ENCODE measurements at regions not wholly inside any gene's neighbourhood (a gene's known extent, or its start where the extent isn't known, plus 50 kb on each side); places are given as distances from the start of the nearest gene placed in this dataset.

GRCh38 chr6:145116591-145117178, 618.6 kb downstream of the EPM2A start:
- TF ChIP-seq ZFX (IDR thresholded peaks at IDR 0.05; ENCODE audit: borderline replicate concordance) = no peak
- TF ChIP-seq, protein P1, sequence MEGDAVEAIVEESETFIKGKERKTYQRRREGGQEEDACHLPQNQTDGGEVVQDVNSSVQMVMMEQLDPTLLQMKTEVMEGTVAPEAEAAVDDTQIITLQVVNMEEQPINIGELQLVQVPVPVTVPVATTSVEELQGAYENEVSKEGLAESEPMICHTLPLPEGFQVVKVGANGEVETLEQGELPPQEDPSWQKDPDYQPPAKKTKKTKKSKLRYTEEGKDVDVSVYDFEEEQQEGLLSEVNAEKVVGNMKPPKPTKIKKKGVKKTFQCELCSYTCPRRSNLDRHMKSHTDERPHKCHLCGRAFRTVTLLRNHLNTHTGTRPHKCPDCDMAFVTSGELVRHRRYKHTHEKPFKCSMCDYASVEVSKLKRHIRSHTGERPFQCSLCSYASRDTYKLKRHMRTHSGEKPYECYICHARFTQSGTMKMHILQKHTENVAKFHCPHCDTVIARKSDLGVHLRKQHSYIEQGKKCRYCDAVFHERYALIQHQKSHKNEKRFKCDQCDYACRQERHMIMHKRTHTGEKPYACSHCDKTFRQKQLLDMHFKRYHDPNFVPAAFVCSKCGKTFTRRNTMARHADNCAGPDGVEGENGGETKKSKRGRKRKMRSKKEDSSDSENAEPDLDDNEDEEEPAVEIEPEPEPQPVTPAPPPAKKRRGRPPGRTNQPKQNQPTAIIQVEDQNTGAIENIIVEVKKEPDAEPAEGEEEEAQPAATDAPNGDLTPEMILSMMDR (IDR thresholded peaks at IDR 0.05) = no peak
- H3K27ac ChIP-seq = no peak overlapping the region

GRCh38 chr6:145118224-145118623, 617.1 kb downstream of the EPM2A start:
- TF ChIP-seq ZFX (IDR thresholded peaks at IDR 0.05; ENCODE audit: borderline replicate concordance) = no peak
- TF ChIP-seq, protein P1 (IDR thresholded peaks at IDR 0.05) = no peak

DNA sequence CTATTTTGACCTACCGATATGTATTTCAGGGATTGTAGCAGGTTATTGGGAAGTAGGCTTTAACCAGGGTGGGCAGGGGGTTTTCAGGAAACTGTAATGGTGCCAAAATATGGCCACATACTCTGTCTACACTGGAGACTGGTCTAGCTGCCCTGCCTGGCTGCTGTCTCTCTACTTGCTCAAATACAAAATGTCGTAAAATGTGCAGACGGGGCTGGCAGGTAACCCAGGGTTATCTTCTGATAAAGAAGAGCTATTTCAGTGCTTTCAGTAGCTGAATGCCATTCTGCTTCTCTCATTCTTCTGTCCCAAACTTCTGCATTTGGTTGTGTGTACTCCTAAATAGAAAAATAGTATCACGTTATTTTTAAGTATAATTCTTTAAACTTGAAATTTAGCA, 616.2 kb downstream of the EPM2A start:
- peak overlapping the region; percentile 37; the same call in 1 of the 2 replicates for H3K27ac ChIP-seq
- TF ChIP-seq, protein P1 (IDR thresholded peaks at IDR 0.05) = no peak
- no peak for TF ChIP-seq ZFX (IDR thresholded peaks at IDR 0.05; ENCODE audit: borderline replicate concordance)

More at GRCh38 chr6:145118224-145118623, 617.1 kb downstream of the EPM2A start:
- H3K27ac ChIP-seq = peak overlapping the region; percentile 37; the same call in 1 of the 2 replicates

DNA sequence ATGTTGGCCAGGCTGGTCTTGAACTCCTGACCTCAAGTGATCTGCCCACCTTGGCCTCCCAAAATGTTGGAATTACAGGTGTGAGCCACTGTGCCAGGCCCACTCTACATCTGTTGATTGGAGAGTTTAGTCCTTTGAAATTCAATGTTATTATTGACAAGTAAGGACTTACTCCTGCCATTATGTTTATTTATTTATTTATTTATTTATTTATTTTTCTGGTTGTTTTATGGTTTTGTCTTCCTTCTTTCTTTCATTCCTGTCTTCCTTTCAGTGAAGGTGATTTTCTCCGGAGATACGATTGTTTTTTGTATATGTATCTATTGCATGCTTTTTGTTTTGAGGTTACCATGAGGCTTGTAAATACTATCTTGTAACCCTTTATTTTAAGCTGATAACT, 602.6 kb downstream of the EPM2A start:
- TF ChIP-seq, protein P1 (IDR thresholded peaks at IDR 0.05) = no peak
- no peak overlapping the region for H3K27ac ChIP-seq

- TF ChIP-seq, protein P1 (IDR thresholded peaks at IDR 0.05) = no peak
- no peak for TF ChIP-seq ZFX (IDR thresholded peaks at IDR 0.05; ENCODE audit: borderline replicate concordance)
These were observed 599.6 kb downstream of the EPM2A start for GRCh38 chr6:145135702-145136101.

DNA sequence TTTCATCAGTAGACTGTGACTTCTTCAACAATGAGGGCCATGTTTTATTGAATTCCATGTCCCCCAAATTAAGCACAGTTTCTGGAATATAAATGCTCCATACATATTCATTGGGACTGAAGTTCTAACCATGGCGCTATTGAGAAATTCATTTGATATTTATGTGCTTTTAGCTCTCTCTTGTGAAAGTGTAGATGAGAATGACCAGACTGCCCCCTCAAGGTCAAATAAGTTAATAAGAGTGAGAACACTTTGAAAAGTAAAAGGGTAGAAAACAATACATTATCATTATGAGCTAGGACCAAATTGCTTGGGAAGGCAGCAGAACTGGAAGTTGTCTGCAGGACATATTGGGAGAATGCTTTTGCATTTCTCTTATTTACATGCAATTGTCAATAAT, 597.9 kb downstream of the EPM2A start:
- TF ChIP-seq ZFX (IDR thresholded peaks at IDR 0.05; ENCODE audit: borderline replicate concordance) = no peak
- TF ChIP-seq, protein P1 (IDR thresholded peaks at IDR 0.05) = peak; percentile 38
- H3K27ac ChIP-seq = no peak overlapping the region

More at GRCh38 chr6:145135702-145136101, 599.6 kb downstream of the EPM2A start:
- no peak overlapping the region for H3K27ac ChIP-seq

- H3K27ac ChIP-seq = no peak overlapping the region
These were observed 596.7 kb downstream of the EPM2A start for GRCh38 chr6:145138469-145139139.

More at GRCh38 chr6:145138469-145139139, 596.7 kb downstream of the EPM2A start:
- TF ChIP-seq, protein P1 (IDR thresholded peaks at IDR 0.05) = no peak
- no peak for TF ChIP-seq ZFX (IDR thresholded peaks at IDR 0.05; ENCODE audit: borderline replicate concordance)

Measured in 22Rv1 (cell line).